DLD1 (cell line): ENCODE measurements at regions not wholly inside any gene's neighbourhood (a gene's known extent, or its start where the extent isn't known, plus 50 kb on each side); places are given as distances from the start of the nearest gene placed in this dataset.
"Not testable (repeated sequence)": the region's sequence is repeated elsewhere in the genome, so short reads cannot be mapped to it uniquely, and the experiment has no call there.

ENCODE experiments used
- in situ Hi-C: cut with HindIII; loops from 2 replicates; pipeline ENCODE4 v1.10.0; 2017; ENCODE audit warnings: low sequenced_read_pairs

DNA sequence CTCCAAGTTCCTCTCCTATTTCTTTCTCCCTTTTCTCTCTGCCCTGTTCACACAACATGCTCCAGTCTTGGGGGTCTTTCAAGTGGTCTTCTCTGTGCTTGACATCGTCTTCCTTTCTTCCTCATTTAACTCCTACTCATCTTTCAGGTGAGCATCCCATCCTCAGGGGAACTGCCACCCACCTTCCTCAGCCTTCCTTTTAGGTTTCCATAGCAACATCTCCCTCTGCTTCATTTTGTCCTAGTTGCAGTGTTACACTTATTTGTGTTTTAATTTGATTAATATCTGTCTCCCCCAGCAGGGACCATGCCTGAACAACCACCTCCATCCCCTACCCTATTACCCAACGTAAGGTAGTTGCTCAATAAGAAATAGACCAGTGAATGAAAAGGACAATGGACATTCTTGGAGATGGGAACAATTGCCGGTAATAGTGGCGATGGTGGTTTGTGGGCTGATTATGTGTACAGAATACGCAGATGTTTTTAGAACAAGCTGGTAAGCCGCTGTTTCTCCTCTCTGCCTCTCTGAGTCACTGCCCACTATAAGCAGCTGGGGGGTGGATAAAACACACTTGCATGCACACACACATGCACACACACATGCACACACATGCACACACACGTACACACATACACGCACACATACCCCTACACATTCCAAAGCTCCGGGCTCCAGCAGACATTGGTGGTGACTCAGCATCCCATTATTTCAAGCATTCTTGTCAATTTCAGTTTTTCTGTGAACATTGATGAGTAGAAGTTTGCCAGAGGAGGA is 251.6 kb downstream of the GATA3 start:
- in situ Hi-C loops = no loop called here

DNA sequence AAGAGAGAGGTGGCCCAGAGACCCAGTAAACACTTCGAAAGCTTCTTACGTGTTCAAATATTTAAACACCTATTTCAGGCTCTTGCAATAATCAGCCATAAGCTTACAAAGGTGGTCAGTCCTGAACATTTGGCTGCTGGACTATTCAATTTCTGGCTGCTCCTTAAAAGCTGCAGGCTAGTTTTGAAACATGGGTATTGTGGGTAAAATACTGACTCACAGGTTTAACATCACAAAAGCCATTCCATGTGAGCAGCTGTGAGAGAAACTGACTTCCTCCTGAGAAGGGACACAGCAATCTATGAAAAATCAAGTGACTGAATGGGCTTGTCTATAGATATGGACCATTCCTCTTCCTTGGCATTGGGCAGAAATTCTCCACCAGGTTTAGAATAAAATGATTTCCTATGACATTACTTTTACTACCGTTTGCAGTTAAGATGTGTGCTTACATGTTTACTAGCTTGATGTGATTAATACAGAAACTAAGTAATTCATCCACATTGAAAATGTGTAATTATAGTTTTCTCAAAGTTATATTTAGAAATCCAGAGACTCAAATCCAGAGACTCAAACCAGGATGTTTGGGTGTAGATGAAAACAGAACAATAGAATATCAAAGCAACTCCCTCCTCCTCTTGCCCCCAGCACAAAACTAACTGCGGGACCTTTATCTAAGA is 252.3 kb downstream of the GATA3 start:
- in situ Hi-C loops = no loop called here

DNA sequence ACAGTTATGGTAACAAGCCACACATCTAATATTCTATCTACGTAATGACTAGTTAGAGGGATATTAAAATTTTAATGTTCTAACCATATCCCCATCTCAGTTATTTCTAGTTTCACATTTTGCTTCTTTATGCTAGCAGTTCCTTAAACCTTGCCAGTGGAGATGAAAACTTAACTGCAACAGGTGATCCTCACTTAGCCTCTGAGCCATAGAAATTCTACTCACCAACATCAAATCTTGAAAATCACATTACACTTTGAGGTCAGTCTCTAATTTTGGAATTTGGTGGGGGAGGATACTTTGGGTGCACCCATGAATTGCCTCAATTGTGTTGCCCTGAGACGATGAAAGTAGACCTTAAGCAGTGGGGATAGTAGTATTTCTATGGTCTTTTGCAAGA is 256.4 kb downstream of the GATA3 start:
- in situ Hi-C loops = no loop called here

GRCh38 chr10:8311526-8312070 is 257.1 kb downstream of the GATA3 start:
- in situ Hi-C loops = no loop called here

- in situ Hi-C loops = no loop called here
Measured at GRCh38 chr10:8312079-8312478, 257.6 kb downstream of the GATA3 start.

DNA sequence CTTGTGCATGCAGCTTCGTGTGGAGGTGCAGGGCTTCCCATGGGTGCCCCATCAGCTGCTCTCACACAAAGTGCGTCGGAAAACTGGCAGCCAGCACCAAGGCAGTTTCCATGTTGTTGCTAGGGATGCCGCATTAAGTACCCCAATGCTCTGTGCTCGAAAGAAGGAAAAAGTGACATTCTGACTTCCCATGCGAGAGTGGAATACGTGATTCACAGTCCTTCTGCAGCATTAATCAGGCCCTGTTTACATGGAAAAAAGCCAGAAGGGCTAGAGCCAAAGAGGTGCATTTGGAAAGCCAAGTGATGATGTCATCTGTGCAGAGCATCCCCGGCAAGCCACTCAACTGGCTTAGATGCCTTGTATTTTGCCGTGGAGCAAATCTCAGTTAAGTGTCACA is 258.3 kb downstream of the GATA3 start:
- in situ Hi-C loops = no loop called here

- in situ Hi-C loops = no loop called here
Measured at GRCh38 chr10:8314486-8314885, 260.0 kb downstream of the GATA3 start.

DNA sequence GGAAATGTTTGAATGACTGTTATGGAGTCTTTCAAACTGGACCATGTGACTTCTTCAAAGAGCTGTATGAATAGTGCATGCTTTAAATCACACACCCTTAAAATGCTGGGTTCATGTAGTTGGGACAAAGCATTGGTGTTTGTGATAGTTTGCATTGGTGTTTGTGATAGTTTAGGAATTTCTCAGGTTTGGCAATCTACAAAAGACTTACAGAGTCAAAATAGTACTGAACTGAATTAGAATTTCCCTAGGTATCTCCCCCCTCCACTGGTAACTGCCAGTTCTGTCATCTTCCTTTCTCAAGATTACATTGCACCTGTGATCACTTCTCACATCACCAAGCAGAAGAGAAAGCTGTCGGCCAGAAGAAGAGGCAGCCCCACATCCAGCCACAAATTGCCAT is 261.1 kb downstream of the GATA3 start:
- in situ Hi-C loops = no loop called here

DNA sequence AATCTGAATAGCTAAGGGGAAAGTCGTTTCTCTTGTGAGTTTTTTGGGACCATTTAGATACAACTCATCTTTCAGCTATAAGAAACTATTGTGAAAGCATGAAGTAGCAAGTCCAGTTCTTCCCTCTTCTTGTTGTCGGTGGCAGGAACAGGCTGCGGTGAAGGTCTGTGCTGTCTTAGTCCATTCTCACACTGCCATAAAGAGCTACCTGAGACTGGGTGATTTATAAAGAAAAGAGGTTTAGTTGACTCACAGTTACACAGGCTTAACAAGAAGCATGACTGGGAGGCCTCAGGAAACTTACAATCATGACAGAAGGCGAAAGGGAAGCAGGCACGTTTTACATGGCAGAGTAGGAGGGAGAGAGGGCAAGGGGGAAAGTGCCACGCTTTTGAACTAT is 261.8 kb downstream of the GATA3 start:
- in situ Hi-C loops = no loop called here

DNA sequence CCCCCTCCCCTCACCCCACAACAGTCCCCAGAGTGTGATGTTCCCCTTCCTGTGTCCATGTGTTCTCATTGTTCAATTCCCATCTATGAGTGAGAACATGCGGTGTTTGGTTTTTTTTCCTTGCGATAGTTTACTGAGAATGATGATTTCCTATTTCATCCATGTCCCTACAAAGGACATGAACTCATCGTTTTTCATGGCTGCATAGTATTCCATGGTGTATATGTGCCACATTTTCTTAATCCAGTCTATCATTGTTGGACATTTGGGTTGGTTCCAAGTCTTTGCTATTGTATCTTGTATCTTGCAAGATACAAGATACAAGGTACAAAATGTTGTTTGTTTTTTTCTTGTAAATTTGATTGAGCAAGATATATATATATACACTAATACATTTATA is 263.9 kb downstream of the GATA3 start:
- in situ Hi-C loops = not testable (repeated sequence)

DNA sequence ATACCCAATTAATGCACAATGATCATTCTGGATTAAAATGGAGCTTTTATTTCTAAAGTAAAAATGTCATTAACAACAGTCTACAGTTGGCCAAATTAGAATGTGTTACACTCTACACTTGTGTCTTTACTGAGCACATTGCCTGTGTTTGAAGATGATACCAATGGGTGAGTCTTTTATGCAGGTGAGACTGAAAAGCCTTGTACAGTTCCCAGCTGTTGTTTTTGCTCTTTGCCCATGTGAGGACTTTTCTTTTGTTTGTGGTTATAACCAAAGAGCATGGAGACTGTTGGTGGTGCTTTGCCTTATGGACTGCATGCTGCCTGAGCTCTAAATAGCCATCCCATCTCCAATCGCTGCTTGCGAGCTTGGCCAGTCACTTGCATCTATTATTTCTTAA is 264.5 kb downstream of the GATA3 start:
- in situ Hi-C loops = no loop called here

DNA sequence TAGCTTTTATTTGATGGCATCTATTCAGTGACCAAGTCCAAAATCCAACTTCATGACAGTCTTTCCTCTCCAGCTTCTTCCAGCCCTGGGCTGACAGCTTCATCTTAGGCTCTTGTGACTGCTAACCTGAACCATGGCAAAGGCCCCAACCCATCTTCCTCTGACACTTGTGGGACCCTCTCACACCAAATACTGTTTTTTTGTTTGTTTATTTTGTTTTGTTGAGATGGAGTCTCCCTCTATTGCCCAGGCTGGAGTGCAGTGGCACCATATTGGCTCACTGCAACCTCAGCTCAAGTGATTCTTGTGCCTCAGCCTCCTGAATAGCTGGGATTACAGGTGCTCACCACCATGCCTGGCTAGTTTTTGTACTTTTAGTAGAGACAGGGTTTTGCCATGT is 265.2 kb downstream of the GATA3 start:
- in situ Hi-C loops = no loop called here

DNA sequence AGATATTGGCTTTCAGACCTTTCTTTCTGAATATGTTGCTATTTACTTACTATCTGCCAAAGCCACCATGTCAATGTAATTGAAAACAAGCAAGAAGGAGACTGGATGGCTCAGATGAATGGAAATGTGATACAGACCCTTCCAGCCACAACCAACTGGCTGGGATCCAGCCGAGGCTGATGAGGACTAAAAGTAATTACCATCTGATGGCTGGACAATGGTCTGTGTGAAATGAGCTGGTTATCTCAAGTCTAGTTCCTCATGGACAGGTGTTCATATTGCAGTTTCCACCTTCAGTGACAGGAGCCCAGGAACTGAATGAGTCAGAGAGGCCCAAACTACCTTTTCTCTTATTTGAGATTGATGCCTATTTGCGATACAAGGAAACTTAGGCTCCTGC is 267.5 kb downstream of the GATA3 start:
- in situ Hi-C loops = no loop called here

DNA sequence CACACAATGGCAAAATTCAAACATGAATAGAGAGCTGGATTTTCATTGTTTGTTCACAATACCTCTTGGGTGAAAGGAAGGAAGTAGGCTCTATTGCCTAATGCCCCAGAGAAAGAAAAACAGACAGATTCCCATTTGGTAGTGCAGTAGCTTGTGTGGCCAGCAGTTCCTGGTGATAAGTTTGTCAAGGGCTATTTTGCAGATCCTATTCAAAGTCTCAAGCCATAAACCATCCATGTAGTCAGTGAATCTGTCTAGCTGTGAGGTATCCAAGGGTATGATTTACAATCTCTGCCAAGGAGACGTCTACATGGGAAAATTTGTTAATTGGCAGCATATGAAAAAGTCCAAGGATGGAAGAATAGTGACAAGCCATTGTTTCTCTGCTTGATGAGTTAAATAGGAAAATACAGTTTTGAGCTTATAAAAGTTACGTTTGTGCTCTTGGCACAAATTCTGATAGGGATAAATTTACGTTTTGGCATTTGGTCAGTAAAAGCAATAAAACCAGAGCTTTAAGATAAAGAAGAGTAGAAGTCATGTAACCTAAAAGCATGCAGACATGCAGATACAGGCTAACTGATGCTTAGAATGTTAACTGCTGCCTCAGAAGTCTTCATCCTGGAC is 269.1 kb downstream of the GATA3 start:
- in situ Hi-C loops = no loop called here

DNA sequence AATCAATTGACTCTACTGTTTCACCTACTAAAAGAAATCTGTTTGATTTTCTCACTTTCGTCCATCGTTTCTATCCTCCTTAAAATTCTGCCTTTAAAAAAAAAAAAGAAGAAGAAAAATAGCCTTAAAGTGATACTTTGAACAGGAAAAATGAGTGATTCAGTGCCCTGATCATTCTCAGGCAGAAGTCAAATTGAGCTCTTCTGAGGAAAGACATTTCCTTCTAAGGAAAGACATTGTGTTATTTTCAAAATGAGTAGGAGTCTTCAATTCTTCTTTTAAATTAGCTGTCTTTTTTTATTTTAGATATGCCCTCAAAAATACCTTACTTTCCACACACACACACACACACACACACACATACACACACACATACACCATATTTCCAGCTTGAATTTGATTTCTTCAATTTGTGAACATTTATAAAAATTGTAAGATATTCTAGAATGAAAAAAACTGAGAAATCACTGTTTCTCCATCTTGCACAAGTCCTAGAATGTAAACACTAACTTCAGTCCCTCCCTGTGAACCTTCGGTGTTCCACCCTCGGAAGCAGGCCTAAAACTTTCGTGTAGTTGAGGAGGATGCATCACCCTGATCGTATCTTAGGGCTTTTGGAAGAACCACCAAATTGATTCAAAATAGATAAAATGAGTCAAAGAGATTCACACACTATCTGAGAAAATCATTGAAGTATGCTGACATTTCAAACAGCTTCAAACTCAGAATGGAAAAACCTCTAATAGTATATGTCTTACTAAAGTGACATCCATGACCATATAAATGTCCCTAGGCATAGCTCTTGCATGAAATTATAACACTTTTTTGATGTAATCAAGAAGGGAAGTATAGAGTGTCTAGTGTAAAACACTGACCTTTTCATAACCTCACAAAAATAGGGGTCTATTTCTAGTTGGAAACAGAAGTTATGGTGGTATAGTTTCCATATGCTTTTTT is 270.8 kb downstream of the GATA3 start:
- in situ Hi-C loops = no loop called here

- in situ Hi-C loops = no loop called here
Measured at GRCh38 chr10:8326396-8327139, 272.1 kb downstream of the GATA3 start.

GRCh38 chr10:8327140-8327423 is 272.6 kb downstream of the GATA3 start:
- in situ Hi-C loops = no loop called here

DNA sequence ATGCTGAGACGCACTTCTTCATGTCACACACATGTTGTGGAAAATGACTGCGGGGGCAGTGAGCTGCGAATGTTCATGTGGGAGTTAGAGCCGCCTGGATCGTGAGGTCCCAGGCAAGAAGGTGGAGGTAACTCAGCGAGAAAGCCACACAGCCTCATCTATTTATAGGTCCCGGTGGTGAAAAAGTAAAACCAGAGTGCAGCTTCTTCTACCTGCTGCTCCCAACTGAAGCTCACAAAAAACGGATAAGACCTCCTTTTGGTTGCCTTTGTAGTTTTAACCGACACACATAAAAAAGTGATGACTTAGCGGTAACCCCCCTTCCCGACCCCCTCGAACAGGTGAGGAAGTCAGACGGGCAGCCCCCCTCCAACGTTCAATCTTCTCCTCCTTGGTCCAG is 276.9 kb downstream of the GATA3 start:
- in situ Hi-C loops = no loop called here

- in situ Hi-C loops = no loop called here
Measured at GRCh38 chr10:8331896-8332729, 277.6 kb downstream of the GATA3 start.
